HG03565 (cell line): ENCODE measurements at regions not wholly inside any gene's neighbourhood (a gene's known extent, or its start where the extent isn't known, plus 50 kb on each side); places are given as distances from the start of the nearest gene placed in this dataset.

Experiments
- ATAC-seq: cut with Tn5 transposase; IDR thresholded peaks from one replicate; pipeline ENCODE4 v1.9.1; 2021; ENCODE audit warnings: mild to moderate bottlenecking, moderate library complexity; ENCODE audit not compliant: unreplicated experiment

DNA sequence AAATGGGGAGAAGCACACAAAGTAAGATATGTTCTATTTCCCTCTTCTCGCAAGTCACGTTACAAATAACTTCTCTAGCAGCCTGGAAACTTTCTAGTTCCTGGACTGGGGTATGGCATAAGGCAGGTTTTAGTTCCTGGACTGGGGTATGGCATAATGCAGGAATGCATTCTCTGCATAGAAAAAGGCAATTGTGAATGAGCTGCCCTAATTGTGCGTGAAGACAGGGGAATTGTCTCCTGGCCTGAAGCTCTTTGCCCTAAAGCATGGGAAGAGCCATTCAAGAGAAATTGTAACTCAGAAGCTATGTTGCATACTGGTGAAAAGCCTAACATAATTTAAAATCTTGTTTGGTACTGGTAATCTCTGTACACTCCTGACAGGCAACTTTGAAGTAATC lies 54.3 kb upstream of the CBLB start:
- no peak for ATAC-seq

DNA sequence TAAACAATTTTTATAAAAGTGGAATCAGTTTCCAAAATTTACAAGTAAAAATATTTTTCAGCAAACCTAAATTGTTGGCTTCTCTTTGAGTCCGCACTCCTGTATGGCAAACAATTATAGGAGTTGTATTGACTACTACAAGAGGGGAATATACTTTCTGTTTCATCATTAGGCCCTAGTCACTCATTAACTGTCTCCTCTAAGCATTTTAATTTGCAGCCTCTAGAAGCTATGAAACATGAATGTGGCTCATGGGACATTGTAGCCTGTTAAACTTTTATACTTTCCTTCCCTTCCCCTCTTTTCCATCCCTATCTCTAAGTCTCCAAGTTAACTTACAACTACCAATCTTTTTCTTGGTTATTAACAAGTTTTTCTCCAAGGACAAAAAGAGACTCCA lies 58.9 kb upstream of the CBLB start:
- no peak for ATAC-seq

- ATAC-seq, result no peak
These were observed 61.9 kb upstream of the CBLB start for GRCh38 chr3:105930733-105931132.

DNA sequence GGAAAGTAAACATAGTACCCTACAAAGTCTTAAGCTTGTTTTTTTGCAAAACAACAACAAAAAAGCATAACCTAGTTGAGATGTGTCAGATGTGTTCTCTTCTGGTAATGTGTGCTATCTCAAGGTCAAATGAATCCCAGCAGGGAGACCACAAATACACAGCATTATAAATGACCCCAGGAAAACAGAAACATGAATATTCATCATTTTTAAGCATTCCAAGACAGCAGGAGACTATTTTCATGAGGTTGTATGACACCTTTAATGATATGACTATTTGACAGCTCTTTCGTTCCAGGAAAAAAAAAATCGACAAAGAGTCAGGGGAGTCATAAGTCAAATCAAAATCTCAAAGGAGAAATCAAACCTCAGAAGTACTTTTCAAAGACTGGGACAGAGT lies 62.7 kb upstream of the CBLB start:
- no peak for ATAC-seq

DNA sequence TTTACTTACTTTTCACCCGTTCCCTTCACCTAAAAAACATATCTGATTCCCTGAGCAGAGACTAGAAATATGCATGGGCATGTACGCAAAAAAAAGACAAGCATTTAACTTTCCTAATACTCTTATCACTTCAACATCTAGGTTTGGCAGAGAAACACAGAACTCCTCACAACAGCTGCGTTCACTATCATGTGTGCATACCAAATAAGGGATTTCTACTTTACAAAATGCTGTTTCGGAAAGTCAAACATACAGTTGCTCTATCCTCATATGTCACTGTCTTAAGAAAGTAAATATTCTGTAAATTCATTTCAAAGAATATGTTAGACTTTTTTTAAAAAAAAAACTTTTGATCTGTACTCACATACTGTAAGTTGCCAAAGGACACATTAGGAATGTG lies 65.1 kb upstream of the CBLB start:
- ATAC-seq, result no peak

GRCh38 chr3:105938101-105938500 lies 69.3 kb upstream of the CBLB start:
- ATAC-seq, result no peak

DNA sequence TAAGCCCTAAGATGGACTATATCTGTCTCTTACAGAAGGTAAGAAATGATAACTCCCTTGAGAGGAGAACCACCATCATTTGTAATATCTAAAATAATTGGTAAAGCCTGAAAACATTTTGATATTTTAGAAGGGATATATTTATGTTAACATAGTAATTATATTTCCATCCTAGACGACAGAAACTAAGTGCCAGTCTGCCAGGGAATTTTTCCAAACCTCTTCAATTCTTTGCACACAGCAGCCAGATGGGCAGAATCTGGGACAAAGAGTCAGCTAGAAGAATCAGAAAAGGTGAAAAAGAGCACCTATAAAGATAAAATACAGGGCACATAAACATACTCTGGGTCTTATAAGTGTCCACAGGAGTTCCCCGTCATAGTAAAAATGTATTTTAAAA lies 70.0 kb upstream of the CBLB start:
- ATAC-seq, result no peak

DNA sequence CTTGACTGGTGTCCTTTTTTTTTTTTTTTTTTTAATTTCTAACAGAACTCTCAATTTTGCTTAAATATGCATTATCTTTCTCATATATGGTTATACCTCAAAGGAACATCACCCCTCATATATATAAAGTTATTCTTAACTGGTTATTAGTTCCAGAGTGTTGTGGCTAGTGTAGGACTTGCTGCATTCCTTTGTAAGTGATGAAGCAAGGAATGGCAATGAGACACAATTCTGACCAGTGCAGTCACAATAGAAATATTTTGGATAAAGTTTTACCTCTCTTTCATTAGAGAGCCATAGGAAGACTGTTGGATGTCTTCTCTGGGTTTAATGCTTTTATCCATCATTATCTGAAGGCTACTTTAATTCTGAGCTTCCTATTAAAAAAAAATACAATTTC lies 75.5 kb upstream of the CBLB start:
- no peak for ATAC-seq

DNA sequence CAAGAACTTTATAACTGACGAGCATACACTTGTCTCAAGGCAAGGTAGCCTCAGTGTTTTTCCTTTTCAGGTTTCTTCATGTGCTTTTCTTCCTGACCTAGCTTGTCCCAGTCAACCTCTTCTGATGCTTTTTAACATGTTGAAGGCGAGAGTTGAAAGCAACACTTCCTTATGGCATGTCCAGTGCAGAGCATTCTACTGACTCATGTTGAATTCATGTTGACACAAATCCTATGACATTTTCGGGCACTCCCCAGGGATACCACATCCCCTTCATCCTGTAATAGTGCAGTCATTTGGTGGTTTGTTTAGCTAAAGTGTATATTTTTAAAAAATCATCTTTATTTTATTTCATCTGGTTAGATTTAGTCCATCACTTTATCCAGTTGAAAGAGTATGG lies 75.9 kb upstream of the CBLB start:
- ATAC-seq, result no peak

GRCh38 chr3:105948101-105948500 lies 79.3 kb upstream of the CBLB start:
- no peak for ATAC-seq

DNA sequence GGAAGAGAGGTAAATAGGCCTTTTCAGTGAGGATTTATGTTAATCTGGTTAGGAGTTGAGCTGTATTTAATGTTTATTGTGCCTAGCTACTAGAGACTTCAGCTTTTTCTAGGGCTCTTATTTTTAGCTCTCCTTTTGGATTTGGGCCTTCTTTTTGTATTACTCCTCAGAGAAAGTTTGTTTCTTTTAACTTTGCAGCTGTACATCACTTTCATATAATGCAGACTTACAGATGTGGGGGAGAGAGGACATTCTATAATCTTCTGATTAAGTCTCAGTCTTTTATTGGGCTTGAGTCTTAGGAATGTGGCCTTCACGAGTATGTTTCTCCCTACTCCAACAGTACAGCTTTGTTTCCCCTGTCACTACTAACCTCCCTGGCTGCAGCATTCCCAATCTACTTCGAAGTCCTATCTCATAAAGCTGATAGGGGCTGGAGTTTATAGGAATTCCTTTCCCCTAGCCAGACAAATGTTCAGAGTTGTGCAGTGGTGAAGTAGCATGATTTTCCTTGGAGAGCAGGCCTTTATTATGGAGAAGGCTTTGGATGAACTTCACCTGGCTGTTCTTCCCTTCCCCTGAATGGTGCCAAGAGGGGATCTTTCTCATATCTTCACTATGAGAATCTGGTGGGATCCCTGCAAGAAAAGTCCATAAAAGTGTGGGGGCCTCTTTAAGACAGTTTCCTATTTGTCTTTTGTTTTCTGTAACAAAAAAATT lies 82.2 kb upstream of the CBLB start:
- ATAC-seq, result no peak

- no peak for ATAC-seq
These were observed 85.0 kb upstream of the CBLB start for GRCh38 chr3:105953831-105954230.

GRCh38 chr3:105956306-105956705 lies 87.5 kb upstream of the CBLB start:
- no peak for ATAC-seq

DNA sequence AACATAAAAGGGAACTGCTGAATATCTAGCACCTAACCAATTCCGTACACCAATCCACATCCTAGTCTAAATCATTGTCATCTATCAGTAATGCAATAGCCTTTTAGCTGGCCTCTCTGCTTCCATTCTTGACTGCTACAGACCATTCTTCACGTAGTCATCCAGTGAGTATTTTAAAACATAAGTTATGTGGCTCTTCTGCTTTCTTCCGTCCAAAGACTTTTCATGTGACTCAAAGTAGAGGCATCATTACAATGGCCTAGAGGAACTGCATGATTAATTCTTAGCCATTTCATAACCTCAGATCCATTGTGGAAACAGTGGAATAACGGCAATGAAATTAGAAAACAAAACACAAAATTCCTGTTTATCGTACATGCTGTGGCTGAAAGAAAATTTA lies 88.9 kb upstream of the CBLB start:
- no peak for ATAC-seq

DNA sequence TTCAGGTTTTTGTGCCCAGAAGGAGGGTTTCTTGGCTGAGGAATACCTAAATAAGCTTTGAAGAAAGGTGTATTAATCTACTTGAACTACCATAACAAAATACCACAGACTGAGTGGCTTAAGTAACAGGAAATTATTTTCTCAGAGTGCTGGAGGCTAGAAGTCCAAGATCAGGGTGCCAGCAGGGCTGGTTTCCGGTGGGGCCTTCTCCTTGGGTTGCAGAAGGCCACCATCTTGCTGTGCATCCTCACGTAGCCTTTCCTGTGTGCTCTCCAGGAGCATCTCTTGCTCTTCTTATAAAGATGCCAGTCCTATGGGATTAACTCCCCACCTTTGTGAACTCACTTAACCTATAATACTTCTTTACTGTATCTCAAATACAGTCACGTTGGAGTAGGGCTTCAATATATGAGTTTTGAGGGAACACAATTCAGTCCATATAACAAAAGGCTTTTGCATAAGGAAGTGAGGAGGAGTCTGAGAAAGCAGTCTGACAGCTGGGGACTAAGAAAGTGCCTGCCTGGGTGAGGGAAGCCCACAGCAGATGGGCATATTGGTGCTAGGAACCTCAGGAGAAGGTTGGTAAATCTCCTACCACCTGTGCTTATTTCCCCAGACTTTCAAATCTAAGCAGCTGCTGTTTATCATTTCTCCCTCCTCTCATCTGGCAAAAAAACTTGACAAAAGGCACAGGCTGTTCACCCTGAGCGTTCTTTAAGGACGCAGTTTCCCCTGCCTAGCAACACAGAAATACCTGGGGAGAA lies 89.6 kb upstream of the CBLB start:
- no peak for ATAC-seq

DNA sequence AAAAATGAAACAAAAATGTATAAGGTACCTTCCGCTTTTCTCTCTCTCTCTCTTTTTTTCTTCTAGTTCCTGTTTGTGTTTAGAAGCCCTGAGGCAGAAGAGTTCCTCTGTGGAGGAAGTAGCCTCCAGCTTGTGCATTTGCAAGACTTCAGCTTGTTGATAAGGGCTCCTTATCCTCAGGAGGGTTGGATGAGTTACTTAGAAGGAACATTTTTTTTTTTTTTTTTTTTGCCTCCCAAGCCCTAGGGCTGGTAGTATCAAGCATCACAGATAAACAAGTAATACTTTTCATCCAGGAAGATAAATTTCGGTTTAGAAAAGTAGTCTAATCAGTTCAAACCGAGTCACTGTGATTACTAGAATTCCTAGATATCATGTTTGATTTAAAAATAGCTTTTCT lies 91.0 kb upstream of the CBLB start:
- ATAC-seq, result no peak

GRCh38 chr3:105960381-105960780 lies 91.6 kb upstream of the CBLB start:
- ATAC-seq, result no peak

DNA sequence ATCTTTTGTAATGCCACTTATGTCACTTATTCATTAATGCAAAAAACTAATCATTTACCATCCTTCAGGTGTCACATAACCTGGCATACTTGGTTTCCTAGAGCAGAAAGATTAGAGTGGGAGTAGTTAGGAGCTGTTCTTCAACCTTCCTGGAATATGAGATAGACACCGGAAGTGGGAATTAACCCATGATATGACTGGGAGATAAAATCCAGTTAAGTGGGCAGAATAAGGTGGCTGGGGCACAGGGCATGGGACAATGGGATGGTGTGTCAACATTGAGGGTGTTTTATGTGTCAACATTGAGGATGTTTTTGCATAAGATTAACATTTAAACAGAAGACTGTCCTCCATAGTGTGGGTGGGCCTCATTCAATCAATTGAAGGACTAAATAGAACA lies 94.3 kb upstream of the CBLB start:
- ATAC-seq, result no peak

- no peak for ATAC-seq
These were observed 96.6 kb upstream of the CBLB start for GRCh38 chr3:105965384-105965783.

DNA sequence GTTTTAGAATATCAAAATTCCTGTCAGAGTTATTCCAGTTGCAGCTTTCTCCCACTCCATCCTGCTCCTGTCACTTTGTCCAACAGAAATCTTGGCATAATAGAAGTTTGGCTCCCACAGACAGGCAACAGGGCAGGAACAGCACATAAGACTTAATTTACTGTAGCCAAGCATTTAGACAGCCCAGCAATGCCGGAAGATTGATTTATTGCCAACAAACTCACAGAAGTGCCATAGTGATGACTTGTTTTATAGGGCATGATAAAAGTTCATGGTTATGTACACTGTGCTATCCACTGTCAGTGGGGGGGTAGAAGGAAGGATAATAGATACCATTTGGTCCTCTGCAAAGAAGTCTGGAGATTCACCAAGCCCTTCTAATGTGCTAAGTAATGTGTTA lies 98.3 kb upstream of the CBLB start:
- ATAC-seq, result no peak

- ATAC-seq, result no peak
These were observed 101.5 kb upstream of the CBLB start for GRCh38 chr3:105970283-105970682.

DNA sequence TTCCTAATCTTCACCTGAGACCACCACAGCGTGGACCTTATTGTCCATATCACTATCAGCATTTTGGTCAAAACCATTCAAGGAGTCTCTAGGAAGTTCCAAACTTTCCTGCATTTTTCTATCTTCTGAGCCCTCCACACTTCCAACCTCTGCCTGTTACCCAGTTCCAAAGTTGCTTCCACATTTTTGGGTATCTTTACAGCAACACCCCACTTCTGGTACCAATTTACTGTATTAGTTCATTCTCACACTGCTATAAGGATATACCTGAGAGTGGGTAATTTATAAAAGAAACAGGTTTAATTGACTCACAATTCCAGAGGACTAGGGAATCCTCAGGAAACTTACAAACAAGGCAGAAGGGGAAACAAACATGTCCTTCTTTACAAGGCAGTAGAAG lies 103.3 kb upstream of the CBLB start:
- no peak for ATAC-seq

DNA sequence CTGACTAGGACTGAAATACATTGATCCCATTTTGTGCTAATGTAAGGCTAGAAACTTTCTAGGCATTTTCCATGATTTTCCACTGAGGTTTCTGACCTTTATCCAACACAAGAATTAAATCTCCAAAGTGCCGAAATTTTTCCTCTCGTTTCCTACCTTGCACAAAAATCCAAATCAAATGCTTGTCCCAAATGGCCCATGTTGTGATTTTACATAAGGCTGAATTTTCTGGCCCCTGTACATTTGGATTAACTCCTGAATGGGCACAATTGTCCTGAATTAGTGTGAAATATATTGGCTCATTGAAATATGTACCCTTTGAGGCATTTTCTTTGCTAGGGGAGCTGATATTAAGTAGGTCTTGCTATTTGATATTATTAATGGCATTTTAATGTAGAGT lies 105.6 kb upstream of the CBLB start:
- ATAC-seq, result no peak
